WI38 (cell line): ENCODE measurements at regions not wholly inside any gene's neighbourhood (a gene's known extent, or its start where the extent isn't known, plus 50 kb on each side); places are given as distances from the start of the nearest gene placed in this dataset.

ENCODE experiments used
- H3K4me3 ChIP-seq: 2 replicates; pipeline ENCODE4 v1.5.1; 2011; ENCODE audit warnings: low read depth, mild to moderate bottlenecking, control low read depth, low read length
- TF ChIP-seq, protein P1 (sequence below): IDR thresholded peaks from 2 replicates; pipeline ENCODE4 v1.5.1; 2012; ENCODE audit warnings: low read depth, mild to moderate bottlenecking, control low read depth, low read length

DNA sequence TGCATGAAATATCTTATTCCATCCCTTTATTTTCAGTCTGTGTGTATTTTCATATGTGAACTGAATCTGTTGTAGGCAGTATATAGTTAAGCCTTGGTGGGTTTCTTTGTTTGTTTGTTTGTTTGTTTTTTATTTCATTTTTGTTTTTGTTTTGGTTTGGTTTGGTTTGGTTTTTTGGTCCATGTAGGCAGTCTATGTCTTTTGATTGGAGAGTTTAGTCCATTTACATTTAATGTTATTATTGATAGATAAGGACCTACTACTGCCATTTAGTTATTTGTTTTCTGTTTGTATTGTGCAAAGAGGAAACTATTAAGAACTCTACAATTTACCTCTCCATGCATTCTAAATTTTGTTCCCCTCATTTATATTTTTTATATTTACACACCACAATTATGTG lies 695.9 kb upstream of the GRM3 start:
- TF ChIP-seq, protein P1, sequence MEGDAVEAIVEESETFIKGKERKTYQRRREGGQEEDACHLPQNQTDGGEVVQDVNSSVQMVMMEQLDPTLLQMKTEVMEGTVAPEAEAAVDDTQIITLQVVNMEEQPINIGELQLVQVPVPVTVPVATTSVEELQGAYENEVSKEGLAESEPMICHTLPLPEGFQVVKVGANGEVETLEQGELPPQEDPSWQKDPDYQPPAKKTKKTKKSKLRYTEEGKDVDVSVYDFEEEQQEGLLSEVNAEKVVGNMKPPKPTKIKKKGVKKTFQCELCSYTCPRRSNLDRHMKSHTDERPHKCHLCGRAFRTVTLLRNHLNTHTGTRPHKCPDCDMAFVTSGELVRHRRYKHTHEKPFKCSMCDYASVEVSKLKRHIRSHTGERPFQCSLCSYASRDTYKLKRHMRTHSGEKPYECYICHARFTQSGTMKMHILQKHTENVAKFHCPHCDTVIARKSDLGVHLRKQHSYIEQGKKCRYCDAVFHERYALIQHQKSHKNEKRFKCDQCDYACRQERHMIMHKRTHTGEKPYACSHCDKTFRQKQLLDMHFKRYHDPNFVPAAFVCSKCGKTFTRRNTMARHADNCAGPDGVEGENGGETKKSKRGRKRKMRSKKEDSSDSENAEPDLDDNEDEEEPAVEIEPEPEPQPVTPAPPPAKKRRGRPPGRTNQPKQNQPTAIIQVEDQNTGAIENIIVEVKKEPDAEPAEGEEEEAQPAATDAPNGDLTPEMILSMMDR, result no peak

DNA sequence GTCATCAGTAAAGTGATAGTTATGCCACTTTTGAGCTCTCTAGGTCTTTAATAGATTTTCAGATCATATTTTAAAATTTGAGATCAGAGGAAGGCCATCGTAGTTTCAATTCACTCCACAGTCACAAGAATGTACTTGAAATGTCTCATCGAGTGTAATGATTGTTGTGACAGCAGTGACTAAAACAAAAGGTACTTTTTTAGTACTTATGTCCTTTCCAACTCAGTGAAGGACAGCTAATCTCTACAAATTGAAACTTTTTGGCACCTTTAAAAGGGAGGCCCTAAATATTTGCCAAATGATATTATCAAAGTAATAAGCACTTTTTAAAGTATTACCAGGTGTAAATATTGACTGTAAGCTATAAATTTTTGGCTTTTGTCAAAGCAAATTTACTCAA lies 702.9 kb upstream of the GRM3 start:
- H3K4me3 ChIP-seq, result no peak overlapping the region
- TF ChIP-seq, protein P1, result no peak

More for the DNA sequence above, 695.9 kb upstream of the GRM3 start:
- no peak overlapping the region for H3K4me3 ChIP-seq

GRCh38 chr7:85931919-85932318 lies 711.8 kb upstream of the GRM3 start:
- no peak overlapping the region for H3K4me3 ChIP-seq
- TF ChIP-seq, protein P1, result no peak

- H3K4me3 ChIP-seq, result no peak overlapping the region
- TF ChIP-seq, protein P1, result no peak
Measured at GRCh38 chr7:85928500-85928899, 715.2 kb upstream of the GRM3 start.

- TF ChIP-seq, protein P1, result no peak
- no peak overlapping the region for H3K4me3 ChIP-seq
Measured at GRCh38 chr7:85927226-85927625, 716.5 kb upstream of the GRM3 start.

DNA sequence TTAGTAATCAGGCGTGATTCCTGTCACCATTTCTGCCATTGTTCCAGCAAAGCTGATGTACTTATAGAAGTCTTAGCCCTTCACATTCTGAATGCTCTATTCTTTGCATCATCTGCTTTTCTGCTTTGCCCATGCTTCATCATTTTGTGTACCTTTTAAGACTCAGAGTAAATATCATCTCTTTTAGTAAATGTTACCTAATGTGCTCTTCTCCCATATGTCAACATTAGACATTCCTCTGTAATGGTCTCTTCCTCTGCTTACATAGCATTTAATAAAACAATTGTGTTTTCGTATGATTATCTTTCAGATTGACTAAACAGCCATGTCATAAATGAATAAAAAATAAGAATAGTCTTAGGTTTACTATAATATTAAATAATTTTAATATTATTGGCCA lies 719.6 kb upstream of the GRM3 start:
- no peak overlapping the region for H3K4me3 ChIP-seq
- TF ChIP-seq, protein P1, result no peak

DNA sequence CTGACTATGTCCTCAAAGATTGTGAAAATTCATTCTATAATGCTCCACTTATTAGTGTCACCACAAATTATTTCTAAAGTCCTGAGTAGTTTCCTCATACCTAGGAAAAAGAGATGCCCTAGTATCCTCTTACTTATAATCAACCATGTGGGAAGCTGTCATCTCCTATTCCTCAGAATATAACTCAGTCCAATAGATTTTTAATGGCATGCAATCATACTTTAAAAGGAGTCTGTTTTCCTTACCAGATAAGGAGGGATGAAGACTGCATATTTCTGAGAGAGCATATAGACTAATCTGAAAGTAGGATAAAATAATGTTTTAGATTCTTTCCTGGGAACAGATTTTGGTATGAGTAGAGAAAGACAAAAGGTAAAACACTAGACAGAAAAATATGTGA lies 727.7 kb upstream of the GRM3 start:
- no peak overlapping the region for H3K4me3 ChIP-seq
- TF ChIP-seq, protein P1, result no peak
